HG03442 (cell line): ENCODE measurements at regions not wholly inside any gene's neighbourhood (a gene's known extent, or its start where the extent isn't known, plus 50 kb on each side); places are given as distances from the start of the nearest gene placed in this dataset.

Experiments
- ATAC-seq: cut with Tn5 transposase; IDR thresholded peaks from one replicate; pipeline ENCODE4 v1.9.1; 2021; ENCODE audit warnings: mild to moderate bottlenecking, moderate library complexity; ENCODE audit not compliant: unreplicated experiment

DNA sequence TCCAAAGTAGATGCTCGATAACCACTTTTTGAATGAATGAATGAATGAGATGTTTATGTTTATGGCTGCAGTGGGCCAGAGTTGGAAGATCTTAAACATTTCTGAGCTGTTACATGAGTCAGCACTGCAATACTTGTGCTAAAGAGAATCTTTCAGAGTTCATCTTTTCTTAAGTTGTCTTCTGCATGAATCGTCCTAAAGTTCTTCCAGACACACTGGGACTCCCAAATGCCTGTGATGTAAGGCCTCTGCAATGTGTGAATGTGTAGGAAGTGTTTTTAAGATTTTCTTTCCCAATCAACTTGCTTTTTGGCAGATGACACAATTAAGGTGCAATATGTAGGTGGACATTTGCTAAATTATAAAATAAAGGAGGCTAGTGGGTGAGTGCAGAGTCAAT, 50.3 kb upstream of the TRIM9 start:
- ATAC-seq, result no peak

DNA sequence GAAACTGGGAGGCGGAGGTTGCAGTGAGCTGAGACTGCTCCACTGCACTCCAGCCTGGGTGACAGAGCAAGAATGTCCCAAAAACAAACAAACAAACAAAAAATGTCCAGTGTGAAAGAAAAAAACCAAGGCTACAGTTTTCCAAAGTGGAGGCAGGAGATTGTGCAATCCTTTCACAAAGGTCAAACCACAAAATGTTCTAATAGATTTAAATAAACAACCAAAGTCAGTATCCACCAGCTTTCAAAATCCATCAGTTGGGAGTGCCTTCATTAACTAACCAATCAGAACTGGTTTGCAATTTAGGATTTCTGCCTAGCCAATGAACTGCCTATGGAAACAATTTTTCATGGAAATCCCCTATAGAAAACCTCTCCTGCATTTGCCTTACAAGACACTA, 52.3 kb upstream of the TRIM9 start:
- no peak for ATAC-seq

- ATAC-seq, result no peak
Measured at GRCh38 chr14:51155326-51155725, 60.4 kb upstream of the TRIM9 start.

DNA sequence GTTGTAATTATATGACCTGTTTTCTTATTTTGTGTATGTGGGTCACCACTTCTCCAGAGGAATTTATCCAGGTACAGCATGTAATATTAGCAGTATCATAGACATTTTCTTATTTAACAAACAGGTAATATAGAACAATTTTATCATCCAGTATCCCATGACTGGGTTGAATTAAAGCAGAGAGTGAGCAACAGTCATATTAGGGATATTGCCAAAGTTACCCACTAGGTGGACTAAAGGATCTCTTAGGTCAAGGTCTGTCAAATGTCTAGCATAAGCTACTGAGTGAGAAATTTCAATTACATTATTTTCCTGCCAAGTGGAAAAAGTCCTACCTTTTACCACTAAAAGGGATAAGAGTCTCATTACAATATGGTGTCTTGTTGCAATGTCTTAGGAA, 62.1 kb upstream of the TRIM9 start:
- ATAC-seq, result peak; percentile 79

GRCh38 chr14:51160871-51161270, 66.0 kb upstream of the TRIM9 start:
- no peak for ATAC-seq

DNA sequence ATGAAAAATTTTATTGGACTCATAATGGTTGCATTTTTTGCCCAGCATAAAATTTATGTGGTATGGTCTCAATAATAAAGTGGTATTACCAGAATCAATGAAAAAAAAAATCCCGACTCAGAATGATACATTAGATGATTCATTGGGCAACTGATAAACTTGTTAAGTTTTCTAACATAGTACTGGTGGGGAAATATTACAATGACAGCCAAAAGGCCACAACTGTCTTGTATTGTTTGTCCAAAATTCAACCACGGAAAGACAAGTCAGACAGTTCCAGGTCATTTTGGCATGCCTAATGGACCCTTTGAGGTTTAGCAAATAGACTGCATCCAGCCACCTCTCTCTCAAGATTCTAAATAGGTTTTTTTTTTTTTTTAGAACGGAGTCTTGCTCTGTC, 70.5 kb upstream of the TRIM9 start:
- ATAC-seq, result no peak

- no peak for ATAC-seq
Measured at GRCh38 chr14:51167587-51168214, 72.3 kb upstream of the TMX1 start.

DNA sequence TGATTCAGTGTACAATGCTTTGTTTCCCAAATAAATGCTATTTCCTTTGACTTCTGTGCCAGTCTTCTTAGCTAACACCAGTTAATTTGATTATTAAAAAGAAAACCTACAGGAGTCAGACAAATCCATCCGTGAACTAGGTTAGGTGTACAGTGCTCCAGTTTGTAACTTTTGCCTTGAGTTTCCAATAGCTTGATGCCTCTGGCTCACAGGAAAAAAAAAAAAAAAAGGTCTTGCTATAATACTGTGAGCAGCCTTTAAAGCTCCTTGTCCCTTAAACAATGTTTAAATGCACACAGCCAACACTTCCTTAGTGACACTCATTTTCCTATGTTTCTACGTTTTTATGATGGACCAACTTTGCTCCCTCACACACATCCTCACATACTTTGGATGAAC, 71.8 kb upstream of the TMX1 start:
- ATAC-seq, result no peak

GRCh38 chr14:51173863-51174262, 66.2 kb upstream of the TMX1 start:
- no peak for ATAC-seq

GRCh38 chr14:51176839-51177238, 63.2 kb upstream of the TMX1 start:
- no peak for ATAC-seq

DNA sequence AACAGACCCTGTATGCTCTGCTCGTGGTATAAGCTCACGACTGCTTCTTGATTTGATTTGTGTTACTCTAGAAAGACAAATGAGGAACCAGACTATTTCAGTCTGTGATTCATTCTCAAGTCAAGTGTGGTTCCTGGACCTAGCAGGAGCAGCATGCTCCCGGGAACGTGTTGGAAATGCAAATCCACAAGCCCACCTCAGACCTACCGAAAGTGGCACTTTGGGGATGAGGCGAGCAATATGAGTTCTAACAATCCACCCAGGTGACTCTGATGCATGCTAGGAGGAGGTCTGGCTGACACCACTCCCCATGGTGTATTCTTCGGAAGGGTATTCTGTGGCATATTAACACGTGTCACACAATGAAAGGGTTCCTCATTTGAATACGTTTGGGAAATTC, 59.5 kb upstream of the TMX1 start:
- peak; percentile 86 for ATAC-seq

DNA sequence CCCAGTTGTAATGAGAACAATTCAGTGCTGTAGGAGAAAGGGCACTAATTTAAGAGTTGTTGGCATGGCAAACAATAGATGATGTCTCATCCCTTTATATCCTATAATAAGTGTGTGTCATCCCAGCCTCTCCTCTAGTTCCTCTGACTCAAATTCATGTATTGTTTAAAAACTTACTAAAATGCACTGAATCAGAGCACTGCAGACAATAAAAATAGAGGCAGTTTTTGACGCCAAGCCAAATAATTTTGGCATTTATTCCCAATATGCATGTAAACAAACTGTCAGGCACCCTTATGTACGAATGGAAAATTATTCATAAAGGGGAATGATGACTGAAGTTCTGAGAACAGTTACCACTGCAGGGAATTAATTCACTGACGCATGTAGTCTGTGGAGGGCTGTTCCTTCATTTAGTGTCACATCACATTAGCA, 57.9 kb upstream of the TMX1 start:
- ATAC-seq, result no peak

GRCh38 chr14:51185180-51185579, 54.9 kb upstream of the TMX1 start:
- ATAC-seq, result no peak

- ATAC-seq, result peak; percentile 75
Measured at GRCh38 chr14:51185754-51186153, 54.3 kb upstream of the TMX1 start.

DNA sequence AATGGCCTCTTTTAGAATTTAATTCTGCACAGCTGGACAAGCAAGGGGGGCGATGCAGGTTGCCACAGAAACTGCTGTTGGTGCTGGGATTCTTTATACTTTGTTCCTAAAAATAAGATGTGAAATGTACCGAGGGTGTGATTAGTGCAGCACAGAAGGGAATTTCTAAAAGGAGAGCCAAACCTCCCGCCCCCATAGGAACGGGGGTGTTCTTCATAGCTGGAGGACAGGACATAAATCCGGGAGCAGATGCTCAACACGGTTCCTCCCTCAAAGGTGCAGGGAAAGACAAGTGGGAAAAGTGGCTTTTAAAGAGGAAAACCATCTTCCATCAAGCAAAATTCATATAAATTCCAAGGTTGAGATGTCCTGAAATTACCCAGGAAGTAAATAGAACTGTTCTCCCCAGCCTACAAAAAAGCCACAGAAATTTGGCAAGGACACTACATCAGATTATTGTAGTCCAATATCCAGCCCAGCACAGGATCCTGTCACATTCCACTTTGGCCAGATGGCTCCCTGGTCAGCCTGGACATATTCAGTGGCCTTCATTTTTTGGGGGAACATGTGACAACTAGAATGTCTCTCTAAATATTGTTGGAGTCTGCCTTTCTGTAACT, 51.4 kb upstream of the TMX1 start:
- ATAC-seq, result no peak

DNA sequence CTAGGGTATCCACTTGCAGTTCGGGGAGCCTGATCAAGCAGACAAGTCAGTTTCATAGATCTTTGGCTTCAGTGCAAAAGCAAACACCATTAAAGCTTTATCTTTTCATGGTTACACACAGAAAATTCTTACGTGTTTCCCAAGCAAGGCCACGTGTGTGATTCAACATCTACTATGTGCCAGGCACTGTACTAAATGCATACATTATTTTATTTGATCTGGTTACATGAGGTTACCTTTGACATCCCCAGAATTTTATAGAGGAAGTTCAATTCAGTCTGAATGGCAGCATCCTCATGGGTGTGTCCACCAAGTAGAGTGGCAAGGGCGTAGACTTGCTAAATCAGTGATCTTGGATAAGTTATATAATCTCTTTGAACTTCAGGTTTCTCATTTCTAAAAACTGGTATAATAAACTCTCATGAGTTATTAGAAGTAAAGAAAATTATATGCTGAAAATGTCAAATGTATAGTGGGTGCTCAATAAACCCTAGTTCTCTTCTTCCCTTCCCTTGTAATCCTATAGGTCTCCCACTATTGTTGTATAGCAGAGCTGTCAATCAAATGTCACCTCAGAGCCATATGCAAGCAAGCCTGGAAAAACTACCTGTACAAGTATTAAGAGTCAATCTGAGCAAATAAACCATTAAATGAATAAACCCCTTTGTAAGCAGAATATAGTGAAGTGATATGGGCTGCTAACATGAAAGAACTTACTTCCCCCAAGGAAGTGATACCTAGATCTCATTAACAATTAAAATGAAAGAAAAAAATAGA, 50.3 kb upstream of the TMX1 start:
- ATAC-seq, result no peak
